ENCODE measurements at regions not wholly inside any gene's neighbourhood (a gene's known extent, or its start where the extent isn't known, plus 50 kb on each side); places are given as distances from the start of the nearest gene placed in this dataset.

DNA sequence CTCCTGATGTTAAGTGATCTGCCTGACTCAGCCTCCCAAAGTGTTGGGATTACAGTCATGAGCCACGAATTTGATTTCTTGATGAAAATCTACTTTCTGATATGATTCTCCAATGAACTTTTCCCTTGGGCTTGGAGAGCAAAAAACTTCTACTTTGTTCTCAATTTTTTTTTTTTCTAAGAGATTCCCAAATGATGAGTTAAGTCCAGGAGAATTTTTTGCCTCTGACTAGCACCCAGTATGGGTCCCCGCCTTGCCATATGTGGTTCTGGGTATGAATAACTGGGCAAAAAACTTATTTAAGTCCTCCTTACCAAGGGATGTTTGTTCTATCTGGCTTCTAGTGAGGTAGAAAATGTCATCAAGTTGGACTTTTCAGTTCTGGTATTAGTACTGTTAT, 147.9 kb upstream of the LYZL1 start:
- TF ChIP-seq, protein P1, sequence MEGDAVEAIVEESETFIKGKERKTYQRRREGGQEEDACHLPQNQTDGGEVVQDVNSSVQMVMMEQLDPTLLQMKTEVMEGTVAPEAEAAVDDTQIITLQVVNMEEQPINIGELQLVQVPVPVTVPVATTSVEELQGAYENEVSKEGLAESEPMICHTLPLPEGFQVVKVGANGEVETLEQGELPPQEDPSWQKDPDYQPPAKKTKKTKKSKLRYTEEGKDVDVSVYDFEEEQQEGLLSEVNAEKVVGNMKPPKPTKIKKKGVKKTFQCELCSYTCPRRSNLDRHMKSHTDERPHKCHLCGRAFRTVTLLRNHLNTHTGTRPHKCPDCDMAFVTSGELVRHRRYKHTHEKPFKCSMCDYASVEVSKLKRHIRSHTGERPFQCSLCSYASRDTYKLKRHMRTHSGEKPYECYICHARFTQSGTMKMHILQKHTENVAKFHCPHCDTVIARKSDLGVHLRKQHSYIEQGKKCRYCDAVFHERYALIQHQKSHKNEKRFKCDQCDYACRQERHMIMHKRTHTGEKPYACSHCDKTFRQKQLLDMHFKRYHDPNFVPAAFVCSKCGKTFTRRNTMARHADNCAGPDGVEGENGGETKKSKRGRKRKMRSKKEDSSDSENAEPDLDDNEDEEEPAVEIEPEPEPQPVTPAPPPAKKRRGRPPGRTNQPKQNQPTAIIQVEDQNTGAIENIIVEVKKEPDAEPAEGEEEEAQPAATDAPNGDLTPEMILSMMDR (IDR thresholded peaks at IDR 0.05), result no peak
- no peak for TF ChIP-seq POLR2AphosphoS5 (IDR thresholded peaks at IDR 0.05)
